Ovary (tissue), 3 donors: ENCODE measurements at regions not wholly inside any gene's neighbourhood (a gene's known extent, or its start where the extent isn't known, plus 50 kb on each side); places are given as distances from the start of the nearest gene placed in this dataset.

ENCODE experiments used
- CTCF ChIP-seq, 3 donors: fragments of 450-650 bp in 2 of 3; fragments of 200-600 bp in 1 of 3; IDR thresholded peaks; one replicate each; pipeline versions ENCODE4 v1.5.1 to v1.8.0; 2016 to 2022; ENCODE audit warnings: antibody characterized with exemption in 3 of 3, mild to moderate bottlenecking in 1 of 3
- EP300 ChIP-seq: sonication (generic); formaldehyde crosslinking; IDR thresholded peaks from one replicate; pipeline ENCODE4 v1.6.1; 2017; ENCODE audit warnings: antibody characterized with exemption
- POLR2A ChIP-seq: fragments of 450-650 bp; IDR thresholded peaks from one replicate; pipeline ENCODE4 v1.6.1; 2017; ENCODE audit warnings: antibody characterized with exemption, mild to moderate bottlenecking, moderate library complexity
- donor health status: DM: no; HTN: no; CAD: no.

- no peak for TF ChIP-seq POLR2A
- TF ChIP-seq CTCF (IDR thresholded peaks at IDR 0.05), result no peak
- TF ChIP-seq EP300, result no peak
Observed at GRCh38 chr10:121115154-121115553, 264.0 kb downstream of the WDR11 start.
